Neural cell (in vitro differentiated cells): ENCODE measurements at regions not wholly inside any gene's neighbourhood (a gene's known extent, or its start where the extent isn't known, plus 50 kb on each side); places are given as distances from the start of the nearest gene placed in this dataset.

Source experiments
- H2AFZ ChIP-seq: fragments of 200-600, 300-800 bp; sonication (generic), shearing (Covaris generic); 2 replicates; pipeline ENCODE4 v1.6.0; 2014; ENCODE audit warnings: low read depth, mild to moderate bottlenecking, antibody characterized with exemption, low read length, moderate library complexity
- H3F3A ChIP-seq: fragments of 200-600 bp; shearing (Covaris generic); 2 replicates; pipeline ENCODE4 v1.6.1; 2016; ENCODE audit warnings: mild to moderate bottlenecking, moderate library complexity, mixed read lengths, antibody characterized with exemption, low read length; ENCODE audit not compliant: insufficient read depth, poor library complexity, severe bottlenecking
- H3K27ac ChIP-seq: fragments of 200-600, 300-800 bp; sonication (generic), shearing (Covaris generic); 2 replicates; pipeline ENCODE4 v1.5.1; 2014; ENCODE audit warnings: mild to moderate bottlenecking, low read length, moderate library complexity
- H3K27me3 ChIP-seq: fragments of 300-800, 200-600 bp; sonication (generic), shearing (Covaris generic); 2 replicates; pipeline ENCODE4 v1.6.0; 2014; ENCODE audit warnings: mild to moderate bottlenecking, low read depth, low read length, moderate library complexity; ENCODE audit not compliant: insufficient read depth
- H3K36me3 ChIP-seq: fragments of 300-800, 200-600 bp; sonication (generic), shearing (Covaris generic); 2 replicates; pipeline ENCODE4 v1.5.1; 2014; ENCODE audit warnings: mild to moderate bottlenecking, antibody characterized with exemption, low read length, moderate library complexity; ENCODE audit not compliant: insufficient read depth
- H3K4me2 ChIP-seq: fragments of 300-800, 200-600 bp; sonication (generic), shearing (Covaris generic); 2 replicates; pipeline ENCODE4 v1.6.0; 2014; ENCODE audit warnings: mild to moderate bottlenecking, low read length
- H3K4me3 ChIP-seq: fragments of 300-800, 200-600 bp; sonication (generic), shearing (Covaris generic); 2 replicates; pipeline ENCODE4 v1.5.1; 2014; ENCODE audit warnings: mild to moderate bottlenecking, low read length, moderate library complexity
- H3K79me2 ChIP-seq: fragments of 200-600 bp; shearing (Covaris generic); replicated peaks from 2 replicates; pipeline ENCODE4 v1.6.0; 2014; ENCODE audit warnings: mild to moderate bottlenecking, low read length, moderate library complexity; ENCODE audit not compliant: insufficient read depth
- H3K9ac ChIP-seq: fragments of 300-800, 200-600 bp; sonication (generic), shearing (Covaris generic); 2 replicates; pipeline ENCODE4 v1.6.1; 2016; ENCODE audit warnings: mild to moderate bottlenecking, low read length, mixed read lengths
- H3K9me2 ChIP-seq: fragments of 200-600 bp; shearing (Covaris generic); 2 replicates; pipeline ENCODE4 v1.6.1; 2016; ENCODE audit warnings: mild to moderate bottlenecking, low read length, mixed read lengths; ENCODE audit not compliant: insufficient read depth
- H3K9me3 ChIP-seq: fragments of 200-600, 300-800 bp; sonication (generic), shearing (Covaris generic); 2 replicates; pipeline ENCODE4 v1.6.1; 2016; ENCODE audit warnings: mild to moderate bottlenecking, mixed run types, low read length, moderate library complexity, mixed read lengths
- H4K20me1 ChIP-seq: fragments of 200-600 bp; shearing (Covaris generic); 2 replicates; pipeline ENCODE4 v1.6.1; 2016; ENCODE audit warnings: mild to moderate bottlenecking, mixed run types; ENCODE audit not compliant: insufficient read depth
- CTCF ChIP-seq: fragments of 450-650 bp; IDR thresholded peaks from 2 replicates; pipeline ENCODE4 v1.5.1; 2014; ENCODE audit warnings: antibody characterized with exemption, mild to moderate bottlenecking, moderate library complexity; ENCODE audit not compliant: poor library complexity, severe bottlenecking
- EP300 ChIP-seq: fragments of 450-650 bp; conservative IDR thresholded peaks from 2 replicates; pipeline ENCODE4 v1.6.1; 2014; ENCODE audit warnings: antibody characterized with exemption, mild to moderate bottlenecking, moderate library complexity; ENCODE audit not compliant: poor library complexity, severe bottlenecking
- EZH2 ChIP-seq: fragments of 200-600, 300-800 bp; shearing (Covaris generic), sonication (generic); IDR thresholded peaks from 2 replicates; pipeline ENCODE4 v1.6.1; 2014; ENCODE audit warnings: antibody characterized with exemption, low read length, borderline replicate concordance, mild to moderate bottlenecking; ENCODE audit not compliant: insufficient read depth, poor library complexity, severe bottlenecking
- MXI1 ChIP-seq: fragments of 450-650 bp; conservative IDR thresholded peaks from 2 replicates; pipeline ENCODE4 v1.6.1; 2014; ENCODE audit warnings: antibody characterized with exemption, mild to moderate bottlenecking; ENCODE audit not compliant: poor library complexity, severe bottlenecking
- POLR2AphosphoS5 ChIP-seq: IDR thresholded peaks from 2 replicates; pipeline ENCODE4 v1.6.1; 2012
- RAD21 ChIP-seq: fragments of 450-650 bp; conservative IDR thresholded peaks from 2 replicates; pipeline ENCODE4 v1.6.1; 2014; ENCODE audit warnings: antibody characterized with exemption, mild to moderate bottlenecking, moderate library complexity
- REST ChIP-seq: IDR thresholded peaks from 2 replicates; pipeline ENCODE4 v1.6.1; 2012; ENCODE audit warnings: borderline replicate concordance
- SMC3 ChIP-seq: fragments of 450-650 bp; conservative IDR thresholded peaks from 2 replicates; pipeline ENCODE4 v1.6.1; 2014; ENCODE audit warnings: antibody characterized with exemption, mild to moderate bottlenecking, moderate library complexity; ENCODE audit not compliant: poor library complexity
- TAF1 ChIP-seq: IDR thresholded peaks from 2 replicates; pipeline ENCODE4 v1.6.1; 2012; ENCODE audit warnings: low read depth

DNA sequence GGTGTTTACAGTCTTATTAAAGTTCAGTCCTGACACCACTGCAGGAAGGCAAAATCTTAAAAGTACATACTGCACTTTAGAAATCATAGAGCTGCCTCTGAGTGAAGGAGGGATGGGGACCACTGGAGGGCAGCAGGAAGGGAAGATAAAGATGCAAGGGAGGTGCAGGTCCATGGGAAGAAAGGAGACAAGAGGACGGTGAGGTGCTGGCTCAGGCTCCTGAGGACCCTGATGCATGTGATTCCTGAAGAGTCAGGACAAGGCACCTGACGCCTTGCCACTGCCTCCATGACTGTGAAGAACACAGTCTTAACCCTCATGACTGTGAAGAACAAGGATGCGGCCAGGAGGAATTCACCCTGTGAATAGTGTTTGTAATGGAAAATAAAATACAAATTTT, 116.2 kb upstream of the NPAS2 start:
- H3K27me3 ChIP-seq = no peaks in the 10 kb centered on the region
- no peaks in the 10 kb centered on the region for H3K36me3 ChIP-seq
- no peaks in the 10 kb centered on the region for H3K9me2 ChIP-seq
- no peak overlapping the region for H2AFZ ChIP-seq
- H3K27ac ChIP-seq = no peak overlapping the region
- no peak for TF ChIP-seq TAF1
- TF ChIP-seq SMC3 = no peak
- TF ChIP-seq RAD21 = no peak
- TF ChIP-seq EP300 = no peak
- no peak for TF ChIP-seq CTCF
- TF ChIP-seq MXI1 = no peak
- TF ChIP-seq REST = no peak
- no peak for TF ChIP-seq EZH2
- TF ChIP-seq POLR2AphosphoS5 = no peak
- H4K20me1 ChIP-seq = no peaks in the 10 kb centered on the region
- H3K9me3 ChIP-seq = no peaks in the 10 kb centered on the region
- H3F3A ChIP-seq = no peaks in the 10 kb centered on the region
- no peak overlapping the region for H3K4me2 ChIP-seq
- no peaks in the 10 kb centered on the region for H3K79me2 ChIP-seq
- no peak overlapping the region for H3K4me3 ChIP-seq
- H3K9ac ChIP-seq = no peak overlapping the region

- no peaks in the 10 kb centered on the region for H3K79me2 ChIP-seq
- no peak overlapping the region for H3K27ac ChIP-seq
- H4K20me1 ChIP-seq = no peaks in the 10 kb centered on the region
- no peak overlapping the region for H3K4me2 ChIP-seq
- no peaks in the 10 kb centered on the region for H3K9me2 ChIP-seq
- H3K36me3 ChIP-seq = no peaks in the 10 kb centered on the region
- H3K27me3 ChIP-seq = no peaks in the 10 kb centered on the region
- H2AFZ ChIP-seq = no peak overlapping the region
- H3K4me3 ChIP-seq = no peak overlapping the region
- H3K9ac ChIP-seq = no peak overlapping the region
- no peaks in the 10 kb centered on the region for H3F3A ChIP-seq
- TF ChIP-seq RAD21 = no peak
- TF ChIP-seq CTCF = no peak
- no peak for TF ChIP-seq TAF1
- no peak for TF ChIP-seq EZH2
- no peak for TF ChIP-seq SMC3
- no peak for TF ChIP-seq POLR2AphosphoS5
- TF ChIP-seq MXI1 = no peak
- no peak for TF ChIP-seq REST
- no peak for TF ChIP-seq EP300
- no peaks in the 10 kb centered on the region for H3K9me3 ChIP-seq
These were observed 115.8 kb upstream of the NPAS2 start for GRCh38 chr2:100704156-100704555.
